ENCODE measurements at regions not wholly inside any gene's neighbourhood (a gene's known extent, or its start where the extent isn't known, plus 50 kb on each side); places are given as distances from the start of the nearest gene placed in this dataset.

DNA sequence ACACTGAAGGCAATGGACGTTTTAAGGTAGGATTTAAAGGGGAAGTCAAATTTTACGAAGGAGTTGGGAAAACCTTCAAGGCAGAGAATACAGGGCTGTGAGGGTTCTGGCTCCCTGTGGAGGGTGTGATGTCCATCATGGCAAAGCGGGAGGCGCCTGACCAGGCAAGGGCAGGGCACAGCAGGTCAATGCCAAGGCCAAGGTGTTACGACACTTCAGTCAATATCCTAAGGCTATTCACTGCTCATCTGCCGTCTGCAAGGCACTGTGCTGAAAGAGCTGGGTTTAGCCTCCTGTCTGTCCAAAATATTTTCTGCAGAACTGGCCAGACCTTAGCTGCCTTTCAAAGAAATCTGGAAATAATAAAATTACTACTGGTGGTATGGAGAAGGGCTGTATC lies 297.9 kb upstream of the MGMT start:
- no peak for TF ChIP-seq CTCF (IDR thresholded peaks at IDR 0.05)
- no peak for TF ChIP-seq YY1 (IDR thresholded peaks at IDR 0.05; ENCODE audit: low read depth)
- TF ChIP-seq TAF1 (IDR thresholded peaks at IDR 0.05; ENCODE audit: borderline replicate concordance, low read depth, low read length) = no peak
- no peak for TF ChIP-seq MAX (IDR thresholded peaks at IDR 0.05; ENCODE audit: low read depth)
- TF ChIP-seq EZH2phosphoT487 (IDR thresholded peaks at IDR 0.05; ENCODE audit: borderline replicate concordance, low read depth) = no peak
- TF ChIP-seq, protein P1, sequence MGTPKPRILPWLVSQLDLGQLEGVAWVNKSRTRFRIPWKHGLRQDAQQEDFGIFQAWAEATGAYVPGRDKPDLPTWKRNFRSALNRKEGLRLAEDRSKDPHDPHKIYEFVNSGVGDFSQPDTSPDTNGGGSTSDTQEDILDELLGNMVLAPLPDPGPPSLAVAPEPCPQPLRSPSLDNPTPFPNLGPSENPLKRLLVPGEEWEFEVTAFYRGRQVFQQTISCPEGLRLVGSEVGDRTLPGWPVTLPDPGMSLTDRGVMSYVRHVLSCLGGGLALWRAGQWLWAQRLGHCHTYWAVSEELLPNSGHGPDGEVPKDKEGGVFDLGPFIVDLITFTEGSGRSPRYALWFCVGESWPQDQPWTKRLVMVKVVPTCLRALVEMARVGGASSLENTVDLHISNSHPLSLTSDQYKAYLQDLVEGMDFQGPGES (IDR thresholded peaks at IDR 0.05; ENCODE audit: low read depth, low read length) = no peak
- TF ChIP-seq POLR2AphosphoS5 (IDR thresholded peaks at IDR 0.05; ENCODE audit: low read depth, low read length) = no peak
- TF ChIP-seq RAD21 (IDR thresholded peaks at IDR 0.05; ENCODE audit: low read length) = no peak
- TF ChIP-seq FOSL2 (IDR thresholded peaks at IDR 0.05; ENCODE audit: borderline replicate concordance, low read depth) = no peak
